VCaP (cell line): ENCODE measurements at regions not wholly inside any gene's neighbourhood (a gene's known extent, or its start where the extent isn't known, plus 50 kb on each side); places are given as distances from the start of the nearest gene placed in this dataset.
"Not testable (repeated sequence)": the region's sequence is repeated elsewhere in the genome, so short reads cannot be mapped to it uniquely, and the experiment has no call there.

ENCODE experiments used
- H3K27ac ChIP-seq: fragments of 450-650 bp; 2 replicates; pipeline ENCODE4 v1.5.1; 2017
- CTCF ChIP-seq: fragments of 450-650 bp; conservative IDR thresholded peaks from 2 replicates; pipeline ENCODE4 v1.5.1; 2017; ENCODE audit warnings: mild to moderate bottlenecking, moderate library complexity

GRCh38 chrX:102840871-102841705 lies 96.0 kb upstream of the RAB40AL start:
- no peak overlapping the region for H3K27ac ChIP-seq
- TF ChIP-seq CTCF, result no peak

DNA sequence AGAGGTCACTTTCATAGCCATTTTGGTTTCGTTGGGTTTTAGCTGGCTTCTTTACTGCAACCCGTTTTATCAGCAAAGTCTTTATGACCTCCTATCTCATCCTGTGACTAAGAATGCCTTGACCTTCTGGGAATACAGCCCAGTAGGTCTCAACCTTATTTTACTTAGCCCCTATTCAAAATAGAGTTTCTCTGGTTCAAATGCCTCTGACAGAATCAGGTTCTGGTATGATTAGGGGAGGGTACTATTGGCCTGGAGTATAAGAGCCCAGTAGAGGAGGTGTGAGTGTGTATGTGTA lies 95.4 kb upstream of the RAB40AL start:
- no peak overlapping the region for H3K27ac ChIP-seq
- TF ChIP-seq CTCF, result no peak

DNA sequence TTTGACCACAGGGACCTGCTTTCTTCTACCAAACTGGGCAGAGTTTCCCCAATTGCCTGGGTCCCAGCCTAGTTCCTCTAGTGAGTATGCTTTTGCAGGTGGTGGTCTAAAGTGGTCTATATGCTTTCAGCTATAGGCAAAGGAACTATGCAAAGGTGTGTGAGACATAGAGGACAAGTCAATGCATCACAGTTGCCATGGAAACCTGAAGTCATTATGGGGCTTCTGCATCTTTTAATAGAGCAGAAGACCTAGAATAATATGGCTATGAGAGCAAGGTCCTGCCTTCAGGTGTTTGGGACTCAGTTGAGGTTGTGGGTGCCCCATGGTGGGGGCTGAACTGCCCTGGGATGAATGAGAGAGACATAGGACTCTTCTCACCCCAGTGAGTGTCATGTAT lies 92.1 kb upstream of the RAB40AL start:
- H3K27ac ChIP-seq, result no peak overlapping the region
- no peak for TF ChIP-seq CTCF

DNA sequence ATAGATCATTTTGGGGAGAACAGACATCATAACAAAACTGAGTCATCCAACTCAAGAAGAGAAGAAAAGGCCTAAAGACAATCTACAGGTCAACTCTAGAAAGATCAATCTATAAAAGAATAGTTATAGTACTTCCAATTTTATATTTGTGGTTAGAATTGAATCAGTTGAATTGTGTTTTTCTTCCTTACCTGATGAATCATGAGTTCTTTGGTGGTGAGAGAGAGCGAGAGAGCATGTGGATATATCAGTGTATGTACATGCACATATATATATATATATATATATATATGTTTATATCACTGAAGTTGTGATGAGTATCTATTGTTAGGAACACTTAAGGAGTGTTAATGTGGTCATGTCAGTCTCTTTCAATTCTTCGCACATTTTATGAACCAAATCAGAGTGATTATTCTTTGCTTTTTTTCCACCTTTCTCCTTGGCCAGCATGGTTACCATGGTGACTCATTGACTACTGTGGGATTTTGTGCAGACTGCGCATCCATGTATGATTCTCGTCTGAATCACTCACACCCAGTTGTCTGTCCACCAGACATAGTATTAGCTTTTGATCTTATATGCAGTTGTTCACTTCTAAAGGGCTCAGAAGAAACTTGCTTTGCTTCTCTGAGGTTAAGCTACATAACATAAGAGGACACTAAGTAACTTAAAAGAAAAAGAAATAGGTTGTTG lies 90.4 kb upstream of the RAB40AL start:
- H3K27ac ChIP-seq, result no peak overlapping the region
- no peak for TF ChIP-seq CTCF

- TF ChIP-seq CTCF, result no peak
- no peak overlapping the region for H3K27ac ChIP-seq
These were observed 89.7 kb upstream of the RAB40AL start for GRCh38 chrX:102847362-102847761.

DNA sequence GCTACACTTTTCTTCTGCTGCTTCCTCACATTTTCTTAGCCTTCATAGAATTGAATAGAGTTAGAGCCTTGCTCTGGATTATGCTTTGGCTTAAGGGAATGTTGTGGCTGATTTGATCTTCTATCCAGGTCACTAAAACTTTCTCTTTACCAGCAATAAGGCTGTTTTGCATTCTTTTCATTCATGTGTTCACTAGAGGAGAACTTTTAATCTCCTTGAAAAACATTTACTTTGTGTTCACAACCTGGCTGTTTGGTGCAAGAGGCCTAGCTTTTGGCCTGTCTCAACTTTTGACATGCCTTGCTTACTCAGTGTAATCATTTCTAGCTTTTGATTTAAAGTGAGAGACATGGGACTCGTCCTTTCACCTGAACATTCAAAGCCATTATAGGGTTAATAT lies 87.7 kb upstream of the RAB40AL start:
- TF ChIP-seq CTCF, result no peak
- H3K27ac ChIP-seq, result no peak overlapping the region

DNA sequence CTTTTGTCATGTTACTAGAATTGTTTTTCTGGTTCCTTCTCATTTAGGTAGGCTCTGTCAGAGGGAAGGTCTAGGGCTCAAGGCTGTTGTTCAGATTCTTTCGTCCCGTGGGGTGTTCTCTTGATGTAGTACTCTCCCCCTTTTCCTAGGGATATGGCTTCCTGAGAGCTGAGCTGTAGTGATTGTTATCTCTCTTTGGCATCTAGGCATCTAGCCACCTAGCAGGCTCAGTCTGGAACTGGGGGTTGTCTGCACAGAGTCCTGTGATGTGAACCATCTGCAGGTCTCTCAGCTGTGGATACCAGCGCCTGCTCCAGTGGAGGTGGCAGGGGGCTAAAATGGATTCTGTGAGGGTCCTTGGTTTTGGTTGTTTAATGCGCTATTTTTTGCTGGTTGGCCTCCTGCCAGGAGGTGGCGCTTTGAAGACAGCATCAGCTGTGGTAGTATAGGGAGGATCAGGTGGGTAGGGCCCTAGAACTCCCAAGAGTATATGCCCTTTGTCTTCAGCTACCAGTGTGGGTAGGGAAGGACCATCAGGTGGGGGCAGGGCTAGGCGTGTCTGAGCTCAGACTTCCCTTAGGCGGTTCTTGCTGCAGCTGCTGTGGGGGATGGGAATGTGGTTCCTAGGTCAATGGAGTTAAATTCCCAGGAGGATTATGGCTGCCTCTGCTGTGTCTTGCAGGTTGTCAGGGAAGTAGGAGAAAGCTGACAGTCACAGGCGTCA lies 78.1 kb upstream of the RAB40AL start:
- H3K27ac ChIP-seq, result not testable (repeated sequence)

DNA sequence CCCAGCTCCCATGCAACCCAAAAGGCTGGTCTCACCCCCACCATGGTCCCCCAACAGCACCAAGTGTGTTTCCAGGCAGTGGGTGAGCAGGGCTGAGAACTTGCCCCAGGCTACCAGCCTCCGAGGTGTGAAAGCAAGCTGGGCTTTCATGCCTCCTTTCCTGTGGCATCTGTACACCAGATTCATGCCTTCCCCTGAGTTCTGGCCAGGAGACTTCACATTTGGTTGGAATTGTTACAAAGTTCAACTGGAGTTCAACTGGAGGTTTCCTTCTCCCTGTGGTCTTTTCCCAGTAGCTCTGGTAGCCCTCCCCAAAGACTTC lies 77.6 kb upstream of the RAB40AL start:
- no peak for TF ChIP-seq CTCF

More for the DNA sequence above, 77.6 kb upstream of the RAB40AL start:
- H3K27ac ChIP-seq, result no peak overlapping the region
